DOHH2 (cell line): ENCODE measurements at regions not wholly inside any gene's neighbourhood (a gene's known extent, or its start where the extent isn't known, plus 50 kb on each side); places are given as distances from the start of the nearest gene placed in this dataset.

Experiments used
- H3F3A ChIP-seq: fragments of 200-600 bp; sonication (generic), shearing (Covaris generic); 2 replicates; pipeline ENCODE4 v1.6.0; 2016; ENCODE audit warnings: antibody characterized with exemption, mild to moderate bottlenecking; ENCODE audit not compliant: control insufficient read depth, insufficient read depth
- H3K27ac ChIP-seq: fragments of 200-600 bp; sonication (generic); 2 replicates; pipeline ENCODE4 v1.5.1; 2014; ENCODE audit warnings: low read depth, mild to moderate bottlenecking, low read length, moderate library complexity
- H3K27me3 ChIP-seq: fragments of 200-600 bp; sonication (generic); 2 replicates; pipeline ENCODE4 v1.6.1; 2014; ENCODE audit warnings: mild to moderate bottlenecking, low read length, mixed read lengths; ENCODE audit not compliant: control insufficient read depth
- H3K36me3 ChIP-seq: fragments of 200-600 bp; sonication (generic); 2 replicates; pipeline ENCODE4 v1.6.1; 2014; ENCODE audit warnings: mild to moderate bottlenecking, low read length, moderate library complexity, mixed read lengths; ENCODE audit not compliant: control insufficient read depth
- H3K4me1 ChIP-seq: fragments of 200-600 bp; sonication (generic); 2 replicates; pipeline ENCODE4 v1.6.1; 2014; ENCODE audit warnings: mild to moderate bottlenecking, low read length, mixed read lengths; ENCODE audit not compliant: control insufficient read depth
- H3K4me2 ChIP-seq: fragments of 200-600 bp; sonication (generic); 2 replicates; pipeline ENCODE4 v1.6.0; 2014; ENCODE audit warnings: mild to moderate bottlenecking, low read length, moderate library complexity
- H3K4me3 ChIP-seq: fragments of 200-600 bp; sonication (generic); 2 replicates; pipeline ENCODE4 v1.5.1; 2014; ENCODE audit warnings: mild to moderate bottlenecking, low read length, mixed read lengths
- H3K79me2 ChIP-seq: fragments of 200-600 bp; sonication (generic); 2 replicates; pipeline ENCODE4 v1.6.1; 2014; ENCODE audit warnings: mild to moderate bottlenecking, low read length, mixed read lengths; ENCODE audit not compliant: control insufficient read depth
- H3K9me2 ChIP-seq: fragments of 200-600 bp; sonication (generic); replicated peaks from 2 replicates; pipeline ENCODE4 v1.6.1; 2014; ENCODE audit warnings: mild to moderate bottlenecking, low read length, mixed read lengths; ENCODE audit not compliant: control insufficient read depth
- H3K9me3 ChIP-seq: fragments of 200-600 bp; sonication (generic); 2 replicates; pipeline ENCODE4 v1.6.1; 2014; ENCODE audit warnings: antibody characterized with exemption, low read length, mixed read lengths; ENCODE audit not compliant: control insufficient read depth, insufficient read depth
- H4K20me1 ChIP-seq: fragments of 200-600 bp; sonication (generic); 2 replicates; pipeline ENCODE4 v1.6.0; 2014; ENCODE audit warnings: low read depth, mild to moderate bottlenecking, antibody characterized with exemption, low read length, moderate library complexity; ENCODE audit not compliant: control insufficient read depth, insufficient read depth
- EZH2phosphoT487 ChIP-seq: fragments of 200-600 bp; sonication (generic); IDR thresholded peaks from 2 replicates; pipeline ENCODE4 v1.6.1; 2017; ENCODE audit warnings: borderline replicate concordance, mild to moderate bottlenecking, antibody characterized with exemption, low read length, moderate library complexity, mixed read lengths
- TF ChIP-seq, protein P1 (sequence below): fragments of 200-600 bp; sonication (generic); IDR thresholded peaks from one replicate; pipeline ENCODE4 v1.5.1; 2014; ENCODE audit warnings: antibody characterized with exemption, mild to moderate bottlenecking, low read depth, low read length; ENCODE audit not compliant: poor library complexity, severe bottlenecking

DNA sequence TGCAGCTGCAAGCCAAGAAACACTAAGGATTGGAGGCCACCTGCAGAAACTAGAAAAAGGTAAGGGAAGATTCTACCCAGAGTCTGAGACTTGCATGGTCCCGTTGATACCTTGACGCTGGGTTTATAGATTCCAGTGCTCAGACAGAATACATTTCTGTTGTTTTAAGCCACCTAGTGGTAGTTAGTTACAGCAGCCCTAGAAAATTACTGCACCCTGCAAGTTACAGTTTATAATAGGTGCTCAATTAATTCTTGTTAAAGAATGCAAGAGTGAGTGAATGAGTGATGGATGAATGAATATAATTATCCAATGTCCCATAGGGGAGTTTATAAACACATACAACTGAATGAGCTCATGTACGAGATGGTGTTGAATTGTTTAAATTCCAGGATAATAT is 453.1 kb upstream of the SLC35B3 start:
- Histone ChIP-seq H3K9me2 (no peaks in the 10 kb centered on the region), H3K27ac (no peak overlapping the region), H3K36me3 (no peaks in the 10 kb centered on the region), H3K4me1 (no peaks in the 10 kb centered on the region), H3F3A (no peaks in the 10 kb centered on the region), H3K4me2 (no peak overlapping the region), H4K20me1 (no peaks in the 10 kb centered on the region), H3K79me2 (no peaks in the 10 kb centered on the region), H3K27me3 (no peaks in the 10 kb centered on the region), H3K4me3 (no peak overlapping the region), H3K9me3 (no peaks in the 10 kb centered on the region)
- no peak for TF ChIP-seq EZH2phosphoT487
- TF ChIP-seq, protein P1, sequence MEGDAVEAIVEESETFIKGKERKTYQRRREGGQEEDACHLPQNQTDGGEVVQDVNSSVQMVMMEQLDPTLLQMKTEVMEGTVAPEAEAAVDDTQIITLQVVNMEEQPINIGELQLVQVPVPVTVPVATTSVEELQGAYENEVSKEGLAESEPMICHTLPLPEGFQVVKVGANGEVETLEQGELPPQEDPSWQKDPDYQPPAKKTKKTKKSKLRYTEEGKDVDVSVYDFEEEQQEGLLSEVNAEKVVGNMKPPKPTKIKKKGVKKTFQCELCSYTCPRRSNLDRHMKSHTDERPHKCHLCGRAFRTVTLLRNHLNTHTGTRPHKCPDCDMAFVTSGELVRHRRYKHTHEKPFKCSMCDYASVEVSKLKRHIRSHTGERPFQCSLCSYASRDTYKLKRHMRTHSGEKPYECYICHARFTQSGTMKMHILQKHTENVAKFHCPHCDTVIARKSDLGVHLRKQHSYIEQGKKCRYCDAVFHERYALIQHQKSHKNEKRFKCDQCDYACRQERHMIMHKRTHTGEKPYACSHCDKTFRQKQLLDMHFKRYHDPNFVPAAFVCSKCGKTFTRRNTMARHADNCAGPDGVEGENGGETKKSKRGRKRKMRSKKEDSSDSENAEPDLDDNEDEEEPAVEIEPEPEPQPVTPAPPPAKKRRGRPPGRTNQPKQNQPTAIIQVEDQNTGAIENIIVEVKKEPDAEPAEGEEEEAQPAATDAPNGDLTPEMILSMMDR = peak; percentile 55

DNA sequence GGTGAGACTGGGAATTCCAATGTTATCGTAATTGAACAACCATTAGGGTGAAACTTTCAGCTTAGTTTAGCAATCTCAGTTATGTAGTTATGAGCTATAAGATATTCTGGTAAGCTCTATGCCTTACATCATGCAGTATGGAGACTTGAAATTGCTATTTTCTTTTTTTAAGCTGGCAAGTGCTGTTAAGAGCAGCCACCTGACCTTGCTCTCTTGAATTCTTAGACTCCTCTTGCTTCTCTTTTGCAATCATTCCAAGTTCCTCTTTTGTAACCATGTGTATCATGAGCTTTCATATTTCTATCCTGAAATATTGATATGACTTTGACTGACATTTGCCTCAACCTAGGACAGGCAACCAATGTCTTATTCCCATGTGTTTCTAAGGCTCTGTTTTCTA is 446.3 kb upstream of the SLC35B3 start:
- H3K9me3 ChIP-seq = no peaks in the 10 kb centered on the region
- H3K27ac ChIP-seq = no peak overlapping the region
- H3K4me2 ChIP-seq = no peak overlapping the region

DNA sequence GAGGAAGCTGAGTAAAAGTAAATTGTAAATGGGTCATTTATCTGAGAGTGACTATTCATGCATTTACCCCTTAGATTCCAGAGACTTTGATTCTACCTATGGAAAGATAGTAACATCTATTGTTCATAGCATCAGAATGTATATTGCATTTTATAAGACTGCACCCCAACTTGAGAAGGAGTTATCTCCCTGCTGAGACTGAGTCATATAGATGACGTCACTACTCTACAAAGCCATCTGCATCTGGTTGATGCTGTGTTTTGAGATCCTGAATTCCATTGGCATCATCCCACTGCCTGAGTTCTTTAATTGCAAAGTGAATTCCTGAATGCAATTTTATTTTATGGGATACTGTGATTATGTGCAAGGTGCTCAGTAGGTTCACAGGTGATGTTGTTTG is 444.0 kb upstream of the SLC35B3 start:
- Histone ChIP-seq H4K20me1 (no peaks in the 10 kb centered on the region), H3K9me3 (no peaks in the 10 kb centered on the region), H3K4me1 (no peaks in the 10 kb centered on the region), H3K36me3 (no peaks in the 10 kb centered on the region), H3K79me2 (no peaks in the 10 kb centered on the region), H3K9me2 (no peaks in the 10 kb centered on the region), H3K27me3 (no peaks in the 10 kb centered on the region), H3K27ac (no peak overlapping the region), H3K4me2 (no peak overlapping the region), H3K4me3 (no peak overlapping the region), H3F3A (no peaks in the 10 kb centered on the region)
- TF ChIP-seq EZH2phosphoT487 = no peak
- TF ChIP-seq, protein P1 = no peak

More for the DNA sequence above, 446.3 kb upstream of the SLC35B3 start:
- H3F3A ChIP-seq = no peaks in the 10 kb centered on the region
- H3K4me3 ChIP-seq = no peak overlapping the region
- no peaks in the 10 kb centered on the region for H3K27me3 ChIP-seq
- no peaks in the 10 kb centered on the region for H3K36me3 ChIP-seq
- TF ChIP-seq, protein P1 = no peak
- TF ChIP-seq EZH2phosphoT487 = no peak
- H4K20me1 ChIP-seq = no peaks in the 10 kb centered on the region
- no peaks in the 10 kb centered on the region for H3K79me2 ChIP-seq
- no peaks in the 10 kb centered on the region for H3K9me2 ChIP-seq
- H3K4me1 ChIP-seq = no peaks in the 10 kb centered on the region

DNA sequence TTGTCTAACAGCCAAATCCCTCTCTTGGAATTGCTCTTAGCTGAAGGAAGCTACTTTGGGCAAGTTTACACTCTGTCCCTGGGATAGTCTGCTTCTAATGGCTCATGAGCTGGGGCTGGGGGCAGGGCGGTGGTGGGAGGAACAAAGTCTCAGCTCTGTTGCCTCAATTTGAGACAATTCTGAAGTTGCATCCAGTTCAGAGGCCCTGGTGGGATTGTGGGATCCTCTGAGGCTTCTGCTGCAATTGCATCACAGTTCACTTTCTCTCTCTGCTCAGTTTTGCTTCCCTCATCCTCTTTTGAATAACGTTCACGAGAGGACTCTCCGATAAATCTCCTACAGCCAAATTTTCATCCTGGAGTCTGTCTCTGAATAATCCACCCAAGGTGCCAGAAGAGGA is 440.6 kb upstream of the SLC35B3 start:
- H3K4me1 ChIP-seq = no peaks in the 10 kb centered on the region
- H3K27ac ChIP-seq = no peak overlapping the region
- H3K36me3 ChIP-seq = no peaks in the 10 kb centered on the region
- H3K9me3 ChIP-seq = no peaks in the 10 kb centered on the region
- H3K9me2 ChIP-seq = no peaks in the 10 kb centered on the region
- no peaks in the 10 kb centered on the region for H3F3A ChIP-seq
- no peak for TF ChIP-seq EZH2phosphoT487
- TF ChIP-seq, protein P1 = no peak
- H3K4me3 ChIP-seq = no peak overlapping the region
- no peaks in the 10 kb centered on the region for H4K20me1 ChIP-seq
- H3K79me2 ChIP-seq = no peaks in the 10 kb centered on the region
- no peaks in the 10 kb centered on the region for H3K27me3 ChIP-seq
- no peak overlapping the region for H3K4me2 ChIP-seq
